Lower leg skin (tissue), 3 donors: ENCODE measurements at regions not wholly inside any gene's neighbourhood (a gene's known extent, or its start where the extent isn't known, plus 50 kb on each side); places are given as distances from the start of the nearest gene placed in this dataset.

Experiments
- POLR2A ChIP-seq, 2 donors: fragments of 450-650 bp; IDR thresholded peaks; one replicate each; pipeline ENCODE4 v1.6.1; 2016 to 2017; ENCODE audit warnings: antibody characterized with exemption in 2 of 2, mild to moderate bottlenecking in 1 of 2, moderate library complexity in 1 of 2
- TF ChIP-seq, protein P1 (sequence below), 3 donors: fragments of 450-650 bp; IDR thresholded peaks; one replicate each; pipeline ENCODE4 v1.5.1; 2016; ENCODE audit warnings: antibody characterized with exemption in 3 of 3, mild to moderate bottlenecking in 3 of 3, moderate library complexity in 2 of 3

DNA sequence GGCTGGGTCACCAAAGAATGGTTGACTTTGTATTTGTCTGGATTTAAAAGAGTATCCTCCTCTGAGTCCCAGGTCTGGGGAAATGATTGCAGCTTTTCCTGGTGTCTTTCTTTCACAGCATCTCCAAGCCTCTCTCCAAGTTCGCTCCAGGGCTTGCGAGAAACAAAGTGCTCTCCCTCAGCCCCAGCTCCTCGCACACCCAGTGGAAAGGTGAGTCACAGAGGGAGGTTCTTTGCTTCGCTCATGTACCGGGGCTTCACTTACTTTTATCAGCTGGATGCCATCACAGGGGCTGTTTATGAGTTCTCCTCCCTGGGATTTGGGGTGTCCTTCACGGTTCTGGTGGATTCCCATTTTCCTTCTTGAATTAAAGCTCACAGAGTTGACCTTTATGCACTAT is 252.2 kb upstream of the PLPP4 start:
- TF ChIP-seq, protein P1, sequence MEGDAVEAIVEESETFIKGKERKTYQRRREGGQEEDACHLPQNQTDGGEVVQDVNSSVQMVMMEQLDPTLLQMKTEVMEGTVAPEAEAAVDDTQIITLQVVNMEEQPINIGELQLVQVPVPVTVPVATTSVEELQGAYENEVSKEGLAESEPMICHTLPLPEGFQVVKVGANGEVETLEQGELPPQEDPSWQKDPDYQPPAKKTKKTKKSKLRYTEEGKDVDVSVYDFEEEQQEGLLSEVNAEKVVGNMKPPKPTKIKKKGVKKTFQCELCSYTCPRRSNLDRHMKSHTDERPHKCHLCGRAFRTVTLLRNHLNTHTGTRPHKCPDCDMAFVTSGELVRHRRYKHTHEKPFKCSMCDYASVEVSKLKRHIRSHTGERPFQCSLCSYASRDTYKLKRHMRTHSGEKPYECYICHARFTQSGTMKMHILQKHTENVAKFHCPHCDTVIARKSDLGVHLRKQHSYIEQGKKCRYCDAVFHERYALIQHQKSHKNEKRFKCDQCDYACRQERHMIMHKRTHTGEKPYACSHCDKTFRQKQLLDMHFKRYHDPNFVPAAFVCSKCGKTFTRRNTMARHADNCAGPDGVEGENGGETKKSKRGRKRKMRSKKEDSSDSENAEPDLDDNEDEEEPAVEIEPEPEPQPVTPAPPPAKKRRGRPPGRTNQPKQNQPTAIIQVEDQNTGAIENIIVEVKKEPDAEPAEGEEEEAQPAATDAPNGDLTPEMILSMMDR (IDR thresholded peaks at IDR 0.05), result no peak
- TF ChIP-seq POLR2A (IDR thresholded peaks at IDR 0.05), result no peak
